ENCODE measurements at regions not wholly inside any gene's neighbourhood (a gene's known extent, or its start where the extent isn't known, plus 50 kb on each side); places are given as distances from the start of the nearest gene placed in this dataset.
"Not testable (repeated sequence)": the region's sequence is repeated elsewhere in the genome, so short reads cannot be mapped to it uniquely, and the experiment has no call there.

- DNase-seq, result no peak
These were observed 51.4 kb downstream of the MRPL36 start for GRCh38 chr5:1748271-1748670.

- DNase-seq, result no peak
These were observed 51.9 kb downstream of the MRPL36 start for GRCh38 chr5:1747803-1748085.

- DNase-seq, result no peak
These were observed 52.4 kb downstream of the MRPL36 start for GRCh38 chr5:1747079-1747802.

DNA sequence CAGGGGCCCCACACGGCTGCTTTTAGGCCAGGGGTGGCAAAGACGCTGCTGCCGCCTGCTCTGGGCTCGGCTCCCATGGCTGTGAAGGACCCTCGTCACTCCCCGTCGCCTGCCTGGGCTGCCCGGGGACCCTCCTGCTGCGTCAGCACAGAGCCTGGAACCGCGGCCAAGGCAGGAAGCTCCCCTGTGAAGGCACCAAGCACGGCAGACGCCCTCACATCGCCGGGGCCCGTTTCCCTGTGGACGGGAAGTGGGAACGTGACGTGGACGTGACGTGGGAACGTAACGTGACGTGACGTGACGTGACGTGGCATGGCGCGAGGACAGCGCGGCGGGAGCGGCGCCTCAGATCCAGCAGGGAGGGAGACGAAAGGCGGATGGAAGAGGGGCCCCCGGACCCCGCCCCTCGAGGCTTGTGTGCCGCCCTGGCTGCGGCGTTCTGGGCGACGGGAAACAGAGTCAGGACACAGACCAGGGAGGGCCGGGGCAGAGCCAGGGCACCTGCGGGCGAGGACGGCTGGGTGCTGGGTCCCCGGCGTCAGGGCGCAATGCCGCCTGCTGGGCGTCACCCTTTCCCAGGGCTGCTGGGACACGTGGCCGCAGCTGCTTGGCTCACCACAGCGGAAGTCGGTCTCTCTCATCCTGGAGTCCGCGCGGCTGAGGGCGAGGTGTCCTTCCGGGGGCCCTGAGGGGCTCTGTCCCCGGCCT lies 53.1 kb downstream of the MRPL36 start:
- no peak for DNase-seq

DNA sequence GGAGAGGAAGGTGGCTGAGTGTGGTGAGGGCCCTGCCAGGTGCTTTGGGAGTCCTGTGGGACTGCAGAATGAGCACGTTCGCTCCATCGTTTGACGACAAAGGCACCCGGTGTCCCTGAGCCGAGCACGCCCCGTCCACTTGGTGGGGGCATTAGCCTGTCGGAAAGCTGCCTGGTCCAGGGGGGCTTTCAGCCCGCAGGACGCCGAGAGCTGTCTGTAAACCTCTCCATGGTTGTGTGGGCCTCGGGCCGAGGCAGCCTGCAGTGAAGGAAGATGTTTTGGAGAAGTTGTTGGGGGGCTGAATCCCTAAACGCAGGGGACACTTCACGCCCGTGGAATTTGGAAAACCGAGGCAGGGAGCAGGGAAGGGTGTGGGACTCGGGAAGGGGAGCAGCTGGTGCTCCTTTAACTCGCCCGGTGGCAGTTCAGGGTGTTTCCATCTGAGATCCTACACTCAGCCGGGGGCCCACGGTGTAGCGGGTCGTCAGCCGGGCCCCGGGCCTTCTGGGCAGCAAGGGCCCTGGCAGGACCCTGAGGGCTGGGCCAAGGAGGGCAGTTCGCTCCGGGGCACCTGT lies 53.8 kb downstream of the MRPL36 start:
- DNase-seq, result no peak

DNA sequence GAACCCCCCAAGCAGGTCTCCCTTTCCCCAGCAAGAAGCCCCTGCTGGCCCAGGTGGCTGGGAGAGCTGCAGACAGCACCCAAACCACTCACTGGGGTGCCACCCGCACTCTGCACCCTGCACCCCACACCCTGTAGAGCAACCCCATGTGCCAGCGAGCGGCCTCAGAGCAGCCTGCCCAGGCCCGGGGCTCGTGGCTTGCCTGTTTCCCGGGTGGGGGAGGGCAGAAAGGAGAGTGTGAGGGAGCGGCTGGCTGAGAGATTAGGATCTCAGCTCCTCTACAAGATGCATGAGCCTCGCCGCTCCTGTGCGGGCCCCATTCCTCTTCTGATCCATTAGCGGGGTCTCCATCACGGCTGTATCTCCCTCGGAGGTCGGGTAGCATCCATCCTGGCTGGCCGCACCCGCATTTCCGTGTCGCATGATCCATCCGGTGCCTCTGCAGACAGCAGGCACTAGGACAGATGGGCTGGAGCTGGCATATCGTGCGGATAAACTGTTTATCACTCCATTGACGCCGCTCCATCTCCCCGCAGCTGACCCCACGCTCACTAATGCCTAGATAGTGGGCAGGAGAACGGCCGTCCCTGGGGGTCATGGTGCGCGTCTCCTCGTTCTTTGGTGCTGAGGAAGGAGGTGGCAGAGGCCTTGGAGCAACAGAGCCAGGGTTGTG lies 54.4 kb downstream of the MRPL36 start:
- DNase-seq, result no peak

DNA sequence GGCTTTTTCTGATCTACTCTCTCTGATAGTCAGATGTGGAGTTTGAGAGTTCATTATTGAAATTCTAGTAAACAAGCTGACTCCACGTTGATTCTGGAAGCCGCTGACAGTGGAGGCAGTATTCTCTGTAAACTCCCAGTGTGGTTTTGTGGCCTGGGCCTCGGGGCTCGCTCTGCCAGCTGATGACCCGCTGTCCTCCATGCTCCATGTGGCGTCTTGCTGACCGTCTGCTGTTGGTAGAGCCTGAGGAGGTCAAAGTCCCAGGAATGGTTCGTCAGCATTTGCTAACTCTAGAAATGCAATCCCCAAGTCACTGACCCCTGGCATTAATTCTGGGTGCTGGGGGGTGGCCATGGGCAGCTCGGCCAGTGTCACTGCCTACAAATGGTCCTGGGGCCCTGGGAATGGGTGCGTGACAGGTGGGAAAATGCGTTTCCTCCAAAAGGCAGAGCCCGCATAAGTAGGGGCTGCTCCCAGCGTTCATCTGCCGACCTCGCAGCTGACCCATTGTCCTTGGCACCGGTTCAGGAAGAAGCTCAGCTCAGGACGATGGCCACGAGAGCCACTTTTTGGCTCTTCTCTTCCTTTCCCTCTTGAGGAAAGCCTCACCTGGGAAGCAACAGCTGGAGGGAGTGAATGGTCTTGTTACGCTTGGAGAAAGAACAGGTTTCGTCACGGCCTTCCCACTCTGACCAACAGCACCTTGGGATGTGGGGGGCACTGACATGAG lies 55.1 kb downstream of the MRPL36 start:
- DNase-seq, result no peak

DNA sequence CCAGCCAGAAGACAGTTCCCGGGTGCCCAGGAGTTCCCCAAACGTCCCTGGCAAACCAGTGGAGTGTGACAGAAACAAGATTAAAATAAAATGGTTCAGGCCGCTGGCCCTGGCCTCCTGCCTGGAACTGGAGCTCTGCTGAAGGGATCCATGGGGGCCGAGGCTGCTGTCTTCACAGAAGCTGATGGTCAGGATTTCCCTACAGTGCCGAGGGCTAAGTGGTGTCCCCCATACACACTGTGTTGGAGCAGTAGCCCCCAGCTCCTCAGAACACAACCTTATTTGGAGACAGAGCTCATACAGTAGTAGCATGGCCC lies 55.9 kb downstream of the MRPL36 start:
- no peak for DNase-seq

DNA sequence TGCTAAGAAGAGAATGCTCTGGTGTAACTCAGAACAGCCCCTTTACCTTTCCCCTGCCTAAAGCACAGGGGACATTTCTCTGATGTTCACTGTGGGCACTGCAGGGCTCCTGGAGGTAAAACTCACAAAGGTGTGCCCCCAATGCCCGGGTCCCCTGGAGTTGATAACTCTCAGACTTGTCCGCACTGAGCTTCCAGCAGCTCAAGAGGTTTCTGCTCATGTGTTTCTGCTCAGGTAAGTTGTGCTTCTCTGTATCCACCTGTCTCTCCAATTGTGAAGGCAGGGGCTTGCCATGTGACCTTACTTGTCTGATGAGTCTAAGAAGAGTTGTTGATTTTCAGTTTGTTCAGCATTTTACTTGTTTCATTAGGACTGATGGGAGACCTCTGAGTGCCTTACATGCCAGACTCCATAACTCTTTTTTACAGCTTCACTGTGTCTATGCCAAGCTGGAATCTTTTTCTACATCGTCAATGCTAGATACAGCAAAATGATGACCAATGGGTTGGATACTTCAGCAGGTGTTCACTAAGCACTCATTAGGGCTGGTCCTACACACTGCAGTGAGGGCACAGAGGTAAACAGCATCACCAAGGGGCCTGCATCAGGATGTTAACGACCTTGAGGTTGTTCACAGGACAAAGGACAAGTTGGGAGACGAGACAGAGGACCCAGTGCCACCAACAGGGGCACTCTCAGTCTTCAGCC lies 56.4 kb downstream of the MRPL36 start:
- no peak for DNase-seq

DNA sequence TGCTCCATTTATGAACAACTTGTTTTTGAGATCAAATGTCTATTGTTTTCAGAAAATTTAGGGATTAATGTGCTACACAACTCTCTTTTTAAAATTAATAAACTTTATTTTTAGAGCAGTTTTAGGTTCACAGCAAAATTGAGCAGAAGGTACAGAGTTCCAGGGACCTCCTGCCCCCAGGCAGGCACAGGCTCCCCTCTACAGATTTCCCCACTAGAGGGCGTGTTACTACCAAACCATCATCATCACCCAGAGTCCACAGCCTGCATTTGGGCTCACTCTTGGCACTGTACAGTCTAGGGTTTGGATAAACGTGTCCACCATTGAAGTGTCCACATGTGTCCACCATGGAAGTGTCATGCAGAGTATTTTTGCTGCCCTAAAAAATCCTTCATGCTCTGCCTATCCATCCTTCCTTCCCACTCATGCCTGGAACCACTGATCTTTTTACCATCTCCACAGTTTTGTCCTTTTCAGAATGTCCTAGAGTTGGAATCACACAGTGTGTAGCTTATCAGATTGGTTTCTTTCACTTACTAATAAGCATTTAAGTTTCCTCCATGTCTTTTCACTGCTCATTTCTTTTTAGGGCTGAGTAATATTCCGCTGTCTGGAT lies 61.7 kb downstream of the MRPL36 start:
- DNase-seq, result no peak

DNA sequence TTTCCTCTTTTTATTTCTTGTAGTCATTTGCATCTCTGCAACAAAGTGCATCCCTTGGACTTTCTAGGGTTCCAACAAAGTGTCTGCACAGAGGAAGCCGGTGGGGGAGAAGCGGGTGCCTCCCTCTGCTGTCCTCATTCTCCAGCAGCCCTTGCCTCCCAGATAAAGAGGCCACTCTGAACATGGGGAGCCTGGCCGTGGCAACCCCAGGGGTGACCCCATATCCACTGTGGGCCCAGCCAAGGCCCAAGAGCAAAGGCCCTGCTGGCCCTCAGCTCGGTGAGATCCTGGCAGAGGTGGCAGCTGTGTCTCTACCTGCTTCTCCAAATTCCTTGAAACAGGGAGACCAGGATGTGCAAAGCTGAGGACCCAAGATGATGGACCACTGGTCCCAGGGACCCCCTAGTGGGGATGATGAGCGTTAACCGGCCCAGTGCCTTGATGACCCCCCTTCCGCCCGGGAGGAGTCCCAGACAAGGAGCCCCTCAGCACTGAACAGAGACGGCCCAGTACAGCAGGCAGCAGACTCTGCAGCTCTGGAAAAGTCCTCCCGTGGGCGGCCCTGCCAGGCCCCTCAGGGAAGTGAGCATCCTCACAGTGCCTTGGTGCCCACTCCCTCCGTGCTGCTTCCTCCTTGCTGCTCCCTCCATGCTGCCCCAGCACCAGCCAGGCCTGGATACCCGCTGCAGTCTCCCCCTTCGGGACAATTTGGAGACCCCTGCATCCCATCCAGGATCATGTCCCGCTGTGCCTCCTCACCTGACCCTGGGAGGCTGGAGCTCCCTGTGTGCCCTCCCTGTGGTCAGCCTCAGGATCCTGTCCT lies 62.5 kb downstream of the MRPL36 start:
- no peak for DNase-seq

- DNase-seq, result no peak
These were observed 63.6 kb downstream of the MRPL36 start for GRCh38 chr5:1736065-1736464.

- no peak for DNase-seq
These were observed 64.2 kb downstream of the MRPL36 start for GRCh38 chr5:1735320-1735970.

DNA sequence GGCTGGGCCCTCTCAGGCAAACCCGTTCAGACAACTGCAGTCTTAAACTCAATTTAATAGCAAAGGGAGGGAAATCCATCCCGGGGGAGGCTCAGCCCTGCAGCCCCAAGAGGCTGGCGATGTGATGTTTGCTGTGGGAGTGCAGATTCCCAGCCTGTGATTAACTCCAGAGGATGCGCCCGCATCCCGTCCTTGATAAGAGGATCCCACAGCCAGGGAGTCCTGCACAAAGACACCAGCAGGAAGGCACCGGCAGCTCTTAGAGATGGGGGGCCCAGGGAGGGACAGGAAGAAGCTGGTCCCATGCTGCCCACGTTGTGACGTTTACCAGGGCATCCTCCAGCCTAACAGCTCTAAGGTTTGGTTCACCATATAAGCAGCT lies 64.7 kb downstream of the MRPL36 start:
- no peak for DNase-seq

DNA sequence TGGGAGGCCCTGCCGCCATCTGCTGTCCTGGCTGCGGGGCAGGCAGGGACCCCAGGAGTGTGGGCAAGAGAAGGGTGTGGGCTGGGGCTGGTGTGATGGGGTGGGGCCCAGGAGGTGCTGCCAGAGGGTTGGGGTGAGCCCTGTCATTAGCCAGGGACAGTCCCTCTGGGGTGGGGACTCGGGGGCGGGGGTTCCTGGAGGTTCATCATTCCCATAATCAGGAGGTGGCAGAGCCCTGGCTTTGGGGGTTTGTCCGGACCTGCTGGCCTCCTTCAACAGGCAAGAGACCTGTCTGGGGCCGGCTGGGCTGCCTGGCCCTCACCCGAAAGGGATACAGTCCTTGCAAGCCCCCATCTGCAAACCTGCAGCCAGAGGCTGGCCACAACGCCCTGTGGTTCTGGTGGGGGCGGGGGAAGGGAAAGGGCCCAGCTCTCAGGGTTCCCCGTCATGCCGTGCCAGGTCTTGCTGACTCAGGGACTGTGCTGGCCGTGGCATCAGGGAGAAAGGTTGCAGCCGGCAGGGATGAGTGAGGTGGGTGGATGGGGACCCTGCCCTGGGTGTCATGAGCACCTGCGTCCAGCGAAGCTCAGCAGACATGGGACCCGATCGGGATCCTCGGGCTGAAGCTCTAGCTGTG lies 65.2 kb downstream of the MRPL36 start:
- no peak for DNase-seq

DNA sequence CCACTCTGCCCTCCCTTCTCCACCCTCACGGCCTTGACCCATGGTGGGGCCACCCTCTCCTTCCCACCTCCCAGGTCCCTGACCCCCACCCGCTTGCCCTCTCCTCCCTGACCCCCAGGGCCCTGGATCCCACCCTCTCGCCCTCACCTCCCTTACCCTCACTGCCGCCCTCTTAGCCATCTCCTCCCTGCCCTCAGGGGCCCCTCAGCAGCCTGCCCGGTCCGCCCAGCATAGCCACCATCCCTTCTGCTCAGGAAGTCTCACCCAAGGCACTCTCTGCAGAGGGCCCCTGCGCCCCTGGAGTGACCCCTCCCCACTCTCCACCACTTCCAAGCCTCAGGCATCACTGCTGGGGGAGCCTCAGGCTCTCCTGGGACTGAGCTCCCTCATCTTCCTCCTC lies 66.3 kb downstream of the MRPL36 start:
- DNase-seq, result no peak

DNA sequence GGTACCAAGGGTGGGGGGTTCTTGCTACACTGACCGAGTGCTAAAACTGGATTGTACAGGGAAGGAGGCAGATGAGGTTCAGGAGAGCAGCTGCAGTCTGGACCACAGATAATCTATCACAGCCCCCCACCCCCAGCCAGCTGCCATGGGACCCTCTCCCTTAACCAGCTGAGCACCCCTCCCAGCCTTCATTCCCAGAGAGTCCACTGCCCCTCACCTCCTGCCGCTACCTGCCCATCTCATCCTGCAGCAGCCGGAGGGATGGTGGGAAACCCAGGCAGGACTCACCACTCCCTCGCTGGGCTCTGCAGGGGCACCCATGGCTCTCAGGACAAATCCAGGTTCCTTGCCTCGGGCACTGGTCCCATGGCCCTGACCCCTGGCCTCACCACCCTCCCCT lies 66.7 kb downstream of the MRPL36 start:
- DNase-seq, result no peak

DNA sequence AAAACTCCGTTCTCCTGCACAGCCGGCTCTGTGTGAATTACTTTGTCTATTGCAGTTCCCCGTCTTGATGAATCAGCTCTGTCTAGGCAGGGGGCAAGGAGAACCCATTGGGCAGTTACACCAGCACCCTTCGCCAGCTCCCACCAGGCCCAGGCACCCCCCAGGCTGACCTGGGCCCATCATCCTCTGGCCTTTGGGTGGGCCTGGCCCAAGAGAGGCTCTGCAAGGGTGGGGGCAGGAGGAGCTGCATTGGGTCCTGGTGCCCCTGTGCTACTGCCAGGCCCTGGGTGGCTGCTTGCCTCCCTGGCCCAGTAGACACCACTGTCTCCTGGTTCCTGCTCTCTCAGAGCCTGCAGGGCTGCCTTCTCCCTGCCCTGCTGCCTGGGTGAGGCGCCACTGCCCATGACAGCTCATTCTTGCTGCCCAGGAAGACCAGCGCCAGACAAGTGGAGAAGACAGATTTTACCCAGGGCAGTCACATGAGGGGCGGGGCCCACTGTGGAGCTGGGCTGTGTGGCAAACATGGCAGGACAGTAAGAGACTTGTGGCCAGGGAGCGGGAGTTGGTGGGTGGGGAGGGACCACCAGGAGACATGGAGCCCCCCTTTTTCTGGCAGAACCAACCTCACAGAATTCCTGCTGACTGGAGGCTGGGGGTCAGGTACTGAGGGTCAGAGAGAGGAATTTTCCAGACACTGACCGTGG lies 67.2 kb downstream of the MRPL36 start:
- DNase-seq, result no peak

GRCh38 chr5:1731855-1732237 lies 67.8 kb downstream of the MRPL36 start:
- not testable (repeated sequence) for DNase-seq

- no peak for DNase-seq
These were observed 68.5 kb downstream of the MRPL36 start for GRCh38 chr5:1731091-1731639.
